SK-N-SH (cell line): ENCODE measurements at regions not wholly inside any gene's neighbourhood (a gene's known extent, or its start where the extent isn't known, plus 50 kb on each side); places are given as distances from the start of the nearest gene placed in this dataset.

ENCODE experiments used
- CTCF ChIA-PET: fragments of 300-600, 350-600 bp; formaldehyde crosslinking; extraction: SDS; loops from one replicate; lab custom pipeline; 2021; lab: Yijun Ruan, JAX
- POLR2A ChIA-PET: fragments of 350-600 bp; sonication (Branson Sonifier 250); formaldehyde crosslinking; extraction: SDS; loops from one replicate; lab custom pipeline; 2020; ENCODE audit warnings: antibody characterized with exemption, inconsistent platforms; lab: Yijun Ruan, JAX
- DNase-seq: peaks from one replicate; pipeline ENCODE4 v3.0.0; 2012
- H2AFZ ChIP-seq: fragments of 200-600 bp; sonication (generic); 2 replicates; pipeline ENCODE4 v1.8.1; 2016; ENCODE audit warnings: antibody characterized with exemption, mild to moderate bottlenecking, low read depth
- H3F3A ChIP-seq: fragments of 200-600 bp; sonication (generic); replicated peaks from 2 replicates; pipeline ENCODE3; 2016; ENCODE audit warnings: antibody characterized with exemption, mild to moderate bottlenecking; ENCODE audit not compliant: insufficient read depth
- H3K27ac ChIP-seq, 2 experiments: fragments of 200-500 bp in 1 of 2; fragments of 200-600 bp in 1 of 2; sonication (Bioruptor generic) in 1 of 2; sonication (generic), shearing (Covaris generic) in 1 of 2; 2 replicates each; pipeline versions ENCODE4 v1.5.1 to v1.6.1; 2014 to 2016; ENCODE audit warnings: low read depth in 2 of 2, inconsistent platforms in 1 of 2, low read length in 1 of 2, mild to moderate bottlenecking in 1 of 2, mixed read lengths in 1 of 2
- H3K27me3 ChIP-seq: fragments of 200-600 bp; sonication (generic), shearing (Covaris generic); 2 replicates; pipeline ENCODE4 v1.6.1; 2016; ENCODE audit warnings: mixed run types; ENCODE audit not compliant: insufficient read depth
- H3K36me3 ChIP-seq, 2 experiments: fragments of 200-500 bp in 1 of 2; fragments of 200-600 bp in 1 of 2; sonication (Bioruptor generic) in 1 of 2; sonication (generic) in 1 of 2; replicated peaks in 1 of 2; 2 replicates each; pipeline versions ENCODE3 to v1.5.1; 2014 to 2016; ENCODE audit warnings: low read length in 1 of 2, mild to moderate bottlenecking in 1 of 2; ENCODE audit not compliant: insufficient read depth in 2 of 2, control insufficient read depth in 1 of 2
- H3K4me1 ChIP-seq, 2 experiments: fragments of 200-500 bp in 1 of 2; fragments of 200-600 bp in 1 of 2; sonication (Bioruptor generic) in 1 of 2; sonication (generic), shearing (Covaris generic) in 1 of 2; 2 replicates each; pipeline versions ENCODE4 v1.5.1 to v1.6.1; 2014 to 2016; ENCODE audit warnings: low read depth in 1 of 2, low read length in 1 of 2, mixed run types in 1 of 2; ENCODE audit not compliant: insufficient read depth in 2 of 2, control insufficient read depth in 1 of 2
- H3K4me2 ChIP-seq: fragments of 200-600 bp; sonication (generic), shearing (Covaris generic); 2 replicates; pipeline ENCODE4 v1.6.1; 2017; ENCODE audit warnings: mixed run types
- H3K4me3 ChIP-seq, 2 experiments: fragments of 200-500 bp in 1 of 2; fragments of 200-600 bp in 1 of 2; sonication (Bioruptor generic) in 1 of 2; sonication (generic), shearing (Covaris generic) in 1 of 2; 2 replicates each; pipeline versions ENCODE4 v1.5.1 to v1.8.1; 2014 to 2016; ENCODE audit warnings: low read depth in 2 of 2, inconsistent platforms in 1 of 2, low read length in 1 of 2, mild to moderate bottlenecking in 1 of 2, mixed read lengths in 1 of 2, moderate library complexity in 1 of 2
- H3K79me2 ChIP-seq: fragments of 200-600 bp; sonication (generic); 2 replicates; pipeline ENCODE4 v1.8.1; 2017; ENCODE audit warnings: mild to moderate bottlenecking; ENCODE audit not compliant: insufficient read depth
- H3K9ac ChIP-seq: fragments of 200-600 bp; sonication (generic); 2 replicates; pipeline ENCODE4 v1.6.1; 2017; ENCODE audit warnings: mixed run types
- H3K9me2 ChIP-seq: fragments of 200-600 bp; sonication (generic); 2 replicates; pipeline ENCODE4 v1.6.1; 2017; ENCODE audit warnings: mixed run types
- H3K9me3 ChIP-seq: fragments of 200-600 bp; sonication (generic); 2 replicates; pipeline ENCODE4 v1.6.1; 2017; ENCODE audit warnings: mixed run types, mild to moderate bottlenecking, moderate library complexity
- H4K20me1 ChIP-seq: fragments of 200-600 bp; sonication (generic); 2 replicates; pipeline ENCODE4 v1.6.1; 2017; ENCODE audit warnings: mild to moderate bottlenecking, mixed run types; ENCODE audit not compliant: insufficient read depth
- FOSL2 ChIP-seq: IDR thresholded peaks from 2 replicates; pipeline ENCODE4 v1.4.0; 2012; ENCODE audit warnings: low read depth, mild to moderate bottlenecking, moderate library complexity, borderline replicate concordance
- MAX ChIP-seq: IDR thresholded peaks from 2 replicates; pipeline ENCODE4 v1.4.0; 2012; ENCODE audit warnings: low read depth
- MEF2A ChIP-seq: IDR thresholded peaks from 2 replicates; pipeline ENCODE4 v1.4.0; 2012; ENCODE audit warnings: low read depth, borderline replicate concordance
- NFIC ChIP-seq: IDR thresholded peaks from 2 replicates; pipeline ENCODE4 v1.4.0; 2012; ENCODE audit warnings: borderline replicate concordance
- NRF1 ChIP-seq: IDR thresholded peaks from 2 replicates; pipeline ENCODE4 v1.6.1; 2012; ENCODE audit warnings: low read depth, mild to moderate bottlenecking, low read length
- PBX3 ChIP-seq: IDR thresholded peaks from 2 replicates; pipeline ENCODE4; 2012
- POLR2AphosphoS5 ChIP-seq: IDR thresholded peaks from 2 replicates; pipeline ENCODE4 v1.6.1; 2012; ENCODE audit warnings: low read depth, low read length
- RCOR1 ChIP-seq: fragments of 150-350 bp; IDR thresholded peaks from 2 replicates; pipeline ENCODE4 v1.6.1; 2017; ENCODE audit warnings: antibody characterized with exemption, low read length
- TCF12 ChIP-seq: IDR thresholded peaks from 2 replicates; pipeline ENCODE4 v1.4.0; 2012
- YY1 ChIP-seq: IDR thresholded peaks from 2 replicates; pipeline ENCODE4 v1.4.0; 2012; ENCODE audit warnings: low read depth, mild to moderate bottlenecking
- ZBTB33 ChIP-seq: IDR thresholded peaks from 2 replicates; pipeline ENCODE4 v1.4.0; 2012; ENCODE audit warnings: low read depth, borderline replicate concordance
- WGBS: methylation state at CpG from one replicate; pipeline ENCODE4 v1.1.6; 2017; ENCODE audit warnings: low lambda C conversion rate; 5-methylcytosine and 5-hydroxymethylcytosine counted together

- CTCF ChIA-PET = interaction anchor here (1.1 kb wide), 2 partner anchors 11 to 17 kb away, joined by 3 read pairs; no protein-coding TSS in a partner anchor
- Histone ChIP-seq H3K4me2 (peak overlapping the region; percentile 81), H3F3A (peaks cover 94% of the 10 kb centered on the region), H3K79me2 (peaks cover 100% of the 10 kb centered on the region), H3K4me1 (peaks cover 0 to 66% of the 10 kb centered on the region in 2 experiments; a peak in 3 of 4 replicates), H2AFZ (no peak overlapping the region), H3K4me3 (no peak overlapping the region), H3K27ac (peak overlapping the region; percentile 88 to 96), H3K9me2 (no peaks in the 10 kb centered on the region), H3K36me3 (peaks cover 56 to 85% of the 10 kb centered on the region in 2 experiments), H3K9ac (peak overlapping the region; percentile 99), H3K9me3 (no peaks in the 10 kb centered on the region), H3K27me3 (no peaks in the 10 kb centered on the region), H4K20me1 (peaks cover 8% of the 10 kb centered on the region; the same call in 1 of the 2 replicates)
- TF ChIP-seq MEF2A = no peak
- TF ChIP-seq TCF12 = no peak
- TF ChIP-seq RCOR1 = no peak
- no peak for TF ChIP-seq YY1
- TF ChIP-seq PBX3 = no peak
- TF ChIP-seq POLR2AphosphoS5 = peak; percentile 65
- POLR2A ChIA-PET = no interaction called here
- 18% methylated on average over 2 of the region's 2 CpGs for WGBS
- DNase-seq = no peak
Observed at GRCh38 chrX:45755703-45756102, 555.0 kb upstream of the DIPK2B start.

- H3K27ac ChIP-seq = peak overlapping the region; percentile 79 to 96; a peak in 3 of 4 replicates
- peaks cover 100% of the 10 kb centered on the region for H3K79me2 ChIP-seq
- 7% methylated on average over 3 of the region's 3 CpGs for WGBS
- no peaks in the 10 kb centered on the region for H3K27me3 ChIP-seq
- peak overlapping the region; percentile 62 for H3K9ac ChIP-seq
- 0 out of 4 replicates have a peak overlapping the region, but pooled peaks of 1 of the 2 experiments have one; percentile 20 for H3K4me3 ChIP-seq
- H4K20me1 ChIP-seq = peaks cover 40% of the 10 kb centered on the region; the same call in 1 of the 2 replicates
- peaks cover 53 to 89% of the 10 kb centered on the region in 2 experiments for H3K36me3 ChIP-seq
- CTCF ChIA-PET = no interaction called here
- peaks cover 96% of the 10 kb centered on the region for H3F3A ChIP-seq
- DNase-seq = no peak
- peaks cover 0 to 75% of the 10 kb centered on the region in 2 experiments; a peak in 3 of 4 replicates for H3K4me1 ChIP-seq
- no peaks in the 10 kb centered on the region for H3K9me3 ChIP-seq
- H3K4me2 ChIP-seq = peak overlapping the region; percentile 47
- H3K9me2 ChIP-seq = no peaks in the 10 kb centered on the region
- H2AFZ ChIP-seq = no peak overlapping the region
- no peak for TF ChIP-seq ZBTB33
- no peak for TF ChIP-seq NFIC
- TF ChIP-seq FOSL2 = no peak
- TF ChIP-seq NRF1 = no peak
- TF ChIP-seq YY1 = no peak
- TF ChIP-seq MAX = no peak
- POLR2A ChIA-PET = no interaction called here
Observed at GRCh38 chrX:45751156-45751555, 550.5 kb upstream of the DIPK2B start.
